MV-4-11 (cell line): ENCODE measurements at regions not wholly inside any gene's neighbourhood (a gene's known extent, or its start where the extent isn't known, plus 50 kb on each side); places are given as distances from the start of the nearest gene placed in this dataset.
A peak's percentile ranks its signal among the peaks of the same experiment; 100 is the strongest.

Experiments
- DNase-seq: peaks from one replicate; lab custom pipeline; 2025; lab: John Stamatoyannopoulos, UW

- peak; percentile 82 for DNase-seq
These were observed 61.7 kb downstream of the KCNJ2 start for GRCh38 chr17:70230850-70231640.

- no peak for DNase-seq
These were observed 63.1 kb downstream of the KCNJ2 start for GRCh38 chr17:70232466-70232865.

- no peak for DNase-seq
These were observed 65.9 kb downstream of the KCNJ2 start for GRCh38 chr17:70235252-70235651.

GRCh38 chr17:70238228-70238627 is 68.9 kb downstream of the KCNJ2 start:
- DNase-seq, result no peak

- no peak for DNase-seq
These were observed 69.3 kb downstream of the KCNJ2 start for GRCh38 chr17:70238646-70239045.

- no peak for DNase-seq
These were observed 70.1 kb downstream of the KCNJ2 start for GRCh38 chr17:70239391-70239826.

GRCh38 chr17:70241071-70241470 is 71.7 kb downstream of the KCNJ2 start:
- DNase-seq, result no peak

GRCh38 chr17:70242781-70243437 is 73.6 kb downstream of the KCNJ2 start:
- DNase-seq, result no peak

- no peak for DNase-seq
These were observed 82.4 kb downstream of the KCNJ2 start for GRCh38 chr17:70251706-70252105.

- DNase-seq, result no peak
These were observed 85.6 kb downstream of the KCNJ2 start for GRCh38 chr17:70254735-70255460.

- DNase-seq, result no peak
These were observed 87.4 kb downstream of the KCNJ2 start for GRCh38 chr17:70256751-70257150.

- no peak for DNase-seq
These were observed 89.1 kb downstream of the KCNJ2 start for GRCh38 chr17:70258465-70258864.

GRCh38 chr17:70259400-70259799 is 90.1 kb downstream of the KCNJ2 start:
- no peak for DNase-seq

- no peak for DNase-seq
These were observed 91.8 kb downstream of the KCNJ2 start for GRCh38 chr17:70261170-70261569.

GRCh38 chr17:70265471-70265870 is 96.1 kb downstream of the KCNJ2 start:
- DNase-seq, result no peak

GRCh38 chr17:70266394-70266793 is 97.1 kb downstream of the KCNJ2 start:
- no peak for DNase-seq

- DNase-seq, result no peak
These were observed 99.1 kb downstream of the KCNJ2 start for GRCh38 chr17:70268383-70268782.

- no peak for DNase-seq
These were observed 101.2 kb downstream of the KCNJ2 start for GRCh38 chr17:70270554-70270953.

- no peak for DNase-seq
These were observed 101.9 kb downstream of the KCNJ2 start for GRCh38 chr17:70271200-70271599.

GRCh38 chr17:70271672-70272071 is 102.3 kb downstream of the KCNJ2 start:
- DNase-seq, result no peak

- no peak for DNase-seq
These were observed 104.9 kb downstream of the KCNJ2 start for GRCh38 chr17:70274255-70274654.

GRCh38 chr17:70276906-70277305 is 107.6 kb downstream of the KCNJ2 start:
- DNase-seq, result no peak
